Activated CD8-positive, alpha-beta memory T cell treated with anti-CD3 and anti-CD28 coated beads, Interleukin-2, amount 50 U/mL, for 24 hours (primary cell): ENCODE measurements at regions not wholly inside any gene's neighbourhood (a gene's known extent, or its start where the extent isn't known, plus 50 kb on each side); places are given as distances from the start of the nearest gene placed in this dataset.
"Not testable (repeated sequence)": the region's sequence is repeated elsewhere in the genome, so short reads cannot be mapped to it uniquely, and the experiment has no call there.

Source experiments
- DNase-seq: peaks from one replicate; pipeline ENCODE4 v3.0.0-alpha.2; 2020; ENCODE audit errors: extremely low read depth

GRCh38 chr14:38405851-38406635, 150.2 kb upstream of the CLEC14A start:
- no peak for DNase-seq

GRCh38 chr14:38404616-38405015, 148.7 kb upstream of the CLEC14A start:
- no peak for DNase-seq

- no peak for DNase-seq
Observed at GRCh38 chr14:38404100-38404541, 148.2 kb upstream of the CLEC14A start.

- no peak for DNase-seq
Observed at GRCh38 chr14:38400751-38401150, 144.9 kb upstream of the CLEC14A start.

- no peak for DNase-seq
Observed at GRCh38 chr14:38399652-38400051, 143.8 kb upstream of the CLEC14A start.

GRCh38 chr14:38394767-38395166, 138.9 kb upstream of the CLEC14A start:
- DNase-seq, result no peak

- DNase-seq, result no peak
Observed at GRCh38 chr14:38394064-38394463, 138.2 kb upstream of the CLEC14A start.

- no peak for DNase-seq
Observed at GRCh38 chr14:38391334-38391733, 135.4 kb upstream of the CLEC14A start.

- DNase-seq, result no peak
Observed at GRCh38 chr14:38389681-38390080, 133.8 kb upstream of the CLEC14A start.

- no peak for DNase-seq
Observed at GRCh38 chr14:38387821-38388220, 131.9 kb upstream of the CLEC14A start.

GRCh38 chr14:38385836-38386235, 129.9 kb upstream of the CLEC14A start:
- no peak for DNase-seq

- DNase-seq, result no peak
Observed at GRCh38 chr14:38385343-38385742, 129.4 kb upstream of the CLEC14A start.

- no peak for DNase-seq
Observed at GRCh38 chr14:38384741-38385140, 128.8 kb upstream of the CLEC14A start.

GRCh38 chr14:38367922-38368321, 112.0 kb upstream of the CLEC14A start:
- no peak for DNase-seq

- DNase-seq, result no peak
Observed at GRCh38 chr14:38366374-38366773, 110.5 kb upstream of the CLEC14A start.

- DNase-seq, result no peak
Observed at GRCh38 chr14:38363217-38363616, 107.3 kb upstream of the CLEC14A start.

GRCh38 chr14:38357557-38357956, 101.7 kb upstream of the CLEC14A start:
- no peak for DNase-seq

GRCh38 chr14:38355473-38355872, 99.6 kb upstream of the CLEC14A start:
- not testable (repeated sequence) for DNase-seq

- no peak for DNase-seq
Observed at GRCh38 chr14:38350102-38350501, 94.2 kb upstream of the CLEC14A start.

GRCh38 chr14:38342803-38343202, 86.9 kb upstream of the CLEC14A start:
- no peak for DNase-seq

- no peak for DNase-seq
Observed at GRCh38 chr14:38339696-38340095, 83.8 kb upstream of the CLEC14A start.

- DNase-seq, result no peak
Observed at GRCh38 chr14:38336298-38336697, 80.4 kb upstream of the CLEC14A start.

- no peak for DNase-seq
Observed at GRCh38 chr14:38330275-38330674, 74.4 kb upstream of the CLEC14A start.

- DNase-seq, result no peak
Observed at GRCh38 chr14:38329246-38329645, 73.4 kb upstream of the CLEC14A start.
